Breast epithelium (tissue), 3 donors: ENCODE measurements at regions not wholly inside any gene's neighbourhood (a gene's known extent, or its start where the extent isn't known, plus 50 kb on each side); places are given as distances from the start of the nearest gene placed in this dataset.

ENCODE experiments used
- POLR2A ChIP-seq: fragments of 450-650 bp; IDR thresholded peaks from one replicate; pipeline ENCODE4 v1.6.1; 2016; ENCODE audit warnings: antibody characterized with exemption, mild to moderate bottlenecking, moderate library complexity
- POLR2AphosphoS5 ChIP-seq, 3 donors: sonication (generic); formaldehyde crosslinking; IDR thresholded peaks; one replicate each; pipeline ENCODE4 v1.6.1; 2017; ENCODE audit warnings: antibody characterized with exemption in 3 of 3
- TF ChIP-seq, protein P1 (sequence below), 3 donors: fragments of 450-650 bp; IDR thresholded peaks; one replicate each; pipeline ENCODE4 v1.5.1; 2016 to 2017; ENCODE audit warnings: antibody characterized with exemption in 3 of 3, mild to moderate bottlenecking in 3 of 3, moderate library complexity in 3 of 3

DNA sequence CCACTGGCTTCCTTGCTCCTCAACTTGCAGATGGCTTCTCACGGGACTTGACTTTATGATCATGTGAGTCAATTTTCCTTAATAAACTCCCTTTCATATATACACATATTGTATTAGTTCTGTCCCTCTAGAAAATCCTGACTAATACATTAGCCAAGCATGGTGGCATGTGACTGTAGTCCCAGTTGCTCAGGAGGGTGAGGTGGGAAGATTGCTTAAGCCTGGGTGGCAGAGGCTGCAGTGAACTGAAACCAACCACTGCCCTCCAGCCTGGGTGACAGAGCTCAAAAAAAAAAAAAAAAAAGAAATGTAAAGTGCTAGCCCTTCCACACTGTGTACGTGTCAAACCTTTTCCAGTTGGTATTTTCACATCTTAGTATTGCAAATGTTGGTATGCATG is 857.0 kb downstream of the LTN1 start:
- no peak for TF ChIP-seq POLR2A
- TF ChIP-seq, protein P1, sequence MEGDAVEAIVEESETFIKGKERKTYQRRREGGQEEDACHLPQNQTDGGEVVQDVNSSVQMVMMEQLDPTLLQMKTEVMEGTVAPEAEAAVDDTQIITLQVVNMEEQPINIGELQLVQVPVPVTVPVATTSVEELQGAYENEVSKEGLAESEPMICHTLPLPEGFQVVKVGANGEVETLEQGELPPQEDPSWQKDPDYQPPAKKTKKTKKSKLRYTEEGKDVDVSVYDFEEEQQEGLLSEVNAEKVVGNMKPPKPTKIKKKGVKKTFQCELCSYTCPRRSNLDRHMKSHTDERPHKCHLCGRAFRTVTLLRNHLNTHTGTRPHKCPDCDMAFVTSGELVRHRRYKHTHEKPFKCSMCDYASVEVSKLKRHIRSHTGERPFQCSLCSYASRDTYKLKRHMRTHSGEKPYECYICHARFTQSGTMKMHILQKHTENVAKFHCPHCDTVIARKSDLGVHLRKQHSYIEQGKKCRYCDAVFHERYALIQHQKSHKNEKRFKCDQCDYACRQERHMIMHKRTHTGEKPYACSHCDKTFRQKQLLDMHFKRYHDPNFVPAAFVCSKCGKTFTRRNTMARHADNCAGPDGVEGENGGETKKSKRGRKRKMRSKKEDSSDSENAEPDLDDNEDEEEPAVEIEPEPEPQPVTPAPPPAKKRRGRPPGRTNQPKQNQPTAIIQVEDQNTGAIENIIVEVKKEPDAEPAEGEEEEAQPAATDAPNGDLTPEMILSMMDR (IDR thresholded peaks at IDR 0.05): no peak
- TF ChIP-seq POLR2AphosphoS5 (IDR thresholded peaks at IDR 0.05): no peak
